T47D (cell line): ENCODE measurements at regions not wholly inside any gene's neighbourhood (a gene's known extent, or its start where the extent isn't known, plus 50 kb on each side); places are given as distances from the start of the nearest gene placed in this dataset.
A peak's percentile ranks its signal among the peaks of the same experiment; 100 is the strongest.
"Not testable (repeated sequence)": the region's sequence is repeated elsewhere in the genome, so short reads cannot be mapped to it uniquely, and the experiment has no call there.

Experiments used
- DNase-seq, 2 experiments: peaks; one replicate each; pipeline versions ENCODE4 v3.0.0 to v3.0.0-alpha.2; 2011 to 2012; ENCODE audit warnings: low read depth in 1 of 2, low spot score in 1 of 2
- JUND ChIP-seq: IDR thresholded peaks from 2 replicates; pipeline ENCODE4 v1.6.1; 2012; ENCODE audit warnings: low read depth
- in situ Hi-C: cut with HindIII; loops from 2 replicates; pipeline ENCODE4 v1.10.0; 2016; ENCODE audit warnings: low sequenced_read_pairs, low pct_unique_long_range_greater_than_20kb

DNA sequence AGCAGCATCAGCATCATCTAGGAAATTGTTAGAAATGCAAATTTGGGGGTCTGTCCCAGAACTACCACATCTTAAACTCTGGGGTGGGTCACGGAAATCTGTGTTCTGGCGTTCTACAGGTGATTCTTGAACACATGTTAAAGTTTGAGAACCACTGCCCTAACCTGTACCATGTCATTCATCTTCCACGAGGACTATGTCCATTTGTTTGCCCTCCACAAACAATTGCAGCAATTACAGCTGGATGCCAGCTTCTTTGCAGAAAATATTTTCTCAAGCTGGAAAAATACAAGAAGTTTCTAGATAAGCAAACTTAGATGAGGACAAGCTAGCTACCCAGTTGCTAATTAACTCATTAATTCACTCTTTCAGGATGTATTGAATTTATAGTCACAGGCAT, 54.1 kb downstream of the MAFB start:
- DNase-seq, result peak in 1 of 2 experiments; percentile 30
- in situ Hi-C loops, result no loop called here
- no peak for TF ChIP-seq JUND

DNA sequence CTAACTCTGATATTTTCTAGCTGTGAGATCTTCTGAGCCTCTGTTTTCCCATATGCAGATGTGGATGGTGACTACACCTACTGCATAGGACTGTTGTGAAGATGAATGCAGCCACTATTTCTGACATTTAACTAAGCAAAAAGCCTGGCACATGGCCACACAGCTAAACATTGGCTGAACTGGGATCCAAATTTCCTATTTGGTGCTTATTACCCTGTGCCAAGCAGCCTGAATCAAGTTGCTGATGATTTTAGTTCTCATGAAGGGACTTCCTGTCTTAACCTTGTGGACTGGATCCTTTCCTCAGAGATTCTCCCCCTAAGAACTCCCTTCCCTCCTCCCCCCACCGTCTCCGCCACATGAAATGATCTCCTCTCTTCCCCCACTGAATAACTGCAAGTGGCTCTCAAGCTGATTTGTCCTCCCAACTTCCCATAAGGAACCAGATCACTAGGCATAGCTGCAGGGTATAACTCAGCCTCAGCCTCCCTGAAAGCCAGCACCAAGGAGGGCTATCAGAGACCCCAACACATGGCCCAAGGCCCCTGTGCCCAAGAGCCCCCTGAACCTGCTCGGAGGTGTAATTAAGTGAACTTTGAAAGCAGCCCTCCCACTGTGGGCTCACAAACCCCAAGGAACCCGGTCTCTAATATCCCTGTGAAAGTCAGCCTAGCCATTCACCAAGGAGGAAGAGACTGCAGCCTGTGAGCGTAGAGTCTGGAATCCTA, 55.7 kb downstream of the MAFB start:
- TF ChIP-seq JUND, result no peak
- no peak for DNase-seq

DNA sequence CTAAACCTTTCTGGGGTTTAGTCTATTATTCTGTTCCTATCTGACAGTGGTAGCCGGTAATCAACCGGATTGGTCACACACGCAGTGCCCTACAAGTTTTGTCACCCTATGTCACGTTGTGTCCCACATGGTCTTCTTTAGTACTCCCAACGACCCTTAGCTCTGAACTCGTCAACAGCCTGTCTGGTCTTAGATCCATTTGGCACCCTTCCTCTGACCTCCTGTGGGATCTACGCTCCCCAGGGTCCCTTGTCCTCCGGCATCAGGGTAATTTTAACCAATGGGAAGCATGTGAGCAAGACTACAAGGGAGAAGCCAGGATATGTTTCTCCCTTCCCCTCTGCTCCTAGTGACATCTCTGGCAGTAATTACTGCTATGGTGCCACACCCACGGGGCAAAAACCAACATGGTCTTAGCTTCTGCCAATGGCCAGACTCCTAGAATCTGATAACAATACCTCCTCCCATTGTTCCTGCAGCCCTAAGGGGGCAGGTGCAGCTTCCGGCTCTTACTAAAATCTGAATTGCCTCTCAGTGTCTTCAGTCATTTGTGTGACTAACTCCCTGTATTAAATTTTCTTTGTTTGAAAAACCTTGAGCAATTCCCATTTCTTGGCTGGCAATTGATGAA, 56.6 kb downstream of the MAFB start:
- in situ Hi-C loops, result no loop called here
- no peak for TF ChIP-seq JUND
- DNase-seq, result peak in 1 of 2 experiments; percentile 42

More for the DNA sequence above, 55.7 kb downstream of the MAFB start:
- in situ Hi-C loops, result no loop called here

DNA sequence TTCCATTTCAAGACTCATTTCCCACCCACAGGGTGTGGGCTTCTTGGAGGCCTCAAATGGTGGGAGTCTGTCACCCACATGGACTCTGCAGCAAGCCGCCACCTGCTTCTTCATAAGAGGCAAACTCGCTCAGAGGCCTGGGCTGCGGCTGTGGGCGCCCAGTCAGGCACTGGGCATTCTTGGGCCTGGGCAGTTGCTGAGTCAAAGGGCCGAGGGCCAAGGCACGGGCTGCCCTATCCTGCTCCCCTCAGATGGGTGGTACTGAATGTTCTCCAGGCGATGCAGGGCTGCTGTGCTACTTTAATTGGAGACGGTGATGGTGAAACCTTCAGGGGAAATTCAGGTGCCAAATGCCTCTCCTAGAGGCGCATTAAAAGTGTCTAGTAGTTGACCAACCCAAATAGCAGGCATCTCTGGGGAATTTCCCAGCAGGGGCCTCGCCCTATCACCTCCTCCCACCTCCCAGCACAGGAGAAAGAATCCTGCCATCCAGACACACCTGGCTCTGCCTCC, 57.9 kb downstream of the MAFB start:
- in situ Hi-C loops, result no loop called here
- no peak for DNase-seq
- no peak for TF ChIP-seq JUND

DNA sequence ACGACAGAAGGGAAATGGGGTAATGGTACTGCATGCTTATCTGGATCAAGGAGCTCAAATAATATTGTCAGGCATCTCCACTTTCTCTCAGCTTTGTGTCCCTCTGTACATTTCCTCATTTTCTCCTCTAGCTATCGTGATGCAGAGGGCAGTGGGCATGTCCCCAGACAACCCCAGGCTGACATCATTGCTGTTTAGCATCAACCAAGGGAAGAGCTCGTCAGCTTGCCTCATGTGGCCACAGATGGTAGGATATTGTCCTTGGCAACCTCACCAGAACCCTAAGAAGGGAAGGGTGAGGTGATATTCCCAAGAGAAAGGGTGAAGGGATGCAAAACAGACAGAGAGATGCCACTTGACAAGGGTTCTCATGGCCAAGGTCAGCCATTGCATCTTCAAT, 58.3 kb downstream of the MAFB start:
- in situ Hi-C loops, result no loop called here
- TF ChIP-seq JUND, result no peak
- no peak for DNase-seq

DNA sequence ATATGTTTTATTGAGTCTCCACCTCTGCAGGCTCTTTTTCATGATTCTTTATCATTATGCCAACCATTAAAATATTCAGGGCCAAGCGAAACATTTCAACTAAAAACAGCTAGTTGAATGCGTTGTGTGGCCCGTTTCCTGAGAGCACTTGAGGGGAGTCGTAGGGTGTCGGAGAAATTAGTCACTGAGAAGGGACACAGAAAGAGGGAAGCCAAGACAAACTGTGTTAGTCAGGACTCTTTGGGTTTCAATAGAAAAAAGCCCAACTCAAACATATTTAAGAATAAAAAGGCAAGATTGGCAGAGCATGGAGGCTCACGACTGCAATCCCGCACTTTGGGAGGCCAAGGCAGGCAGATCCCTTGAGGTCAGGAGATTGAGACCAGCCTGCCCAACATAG, 58.9 kb downstream of the MAFB start:
- no peak for DNase-seq
- in situ Hi-C loops, result no loop called here
- TF ChIP-seq JUND, result no peak

DNA sequence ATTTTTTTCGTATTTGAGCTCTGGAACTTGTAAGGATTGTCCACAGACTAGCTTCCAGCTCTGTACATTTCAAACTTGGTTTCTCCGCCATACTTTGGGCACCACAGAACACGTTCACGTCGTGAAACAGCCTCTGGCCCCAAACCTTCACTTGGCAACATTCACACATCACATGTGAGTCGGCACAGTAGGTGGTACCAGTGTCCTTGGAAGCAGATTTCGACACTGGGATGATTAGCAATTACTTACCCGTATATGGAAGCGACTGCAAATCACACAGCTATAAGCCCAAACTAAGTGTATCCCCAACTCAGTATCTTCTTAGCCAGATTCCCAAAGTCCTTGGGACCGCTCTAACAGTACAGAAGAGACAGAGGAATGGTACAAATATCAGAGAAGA, 60.2 kb downstream of the MAFB start:
- no peak for TF ChIP-seq JUND

DNA sequence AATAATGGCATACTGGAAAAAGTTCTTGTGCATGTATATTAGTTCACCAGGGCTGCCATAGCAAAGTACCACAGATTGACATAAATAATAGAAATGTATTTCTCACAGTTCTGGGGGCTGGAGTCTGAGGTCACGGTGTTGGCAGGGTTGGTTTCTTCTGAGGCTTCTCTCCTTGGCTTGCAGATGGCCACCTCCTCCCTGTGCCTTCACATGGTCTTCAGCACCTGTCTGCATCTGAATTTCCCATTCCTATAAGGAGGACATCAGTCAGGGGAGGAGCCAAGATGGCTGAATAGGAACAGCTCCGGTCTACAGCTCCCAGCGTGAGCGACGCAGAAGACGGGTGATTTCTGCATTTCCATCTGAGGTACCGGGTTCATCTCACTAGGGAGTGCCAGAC, 70.0 kb downstream of the MAFB start:
- DNase-seq, in situ Hi-C loops: not testable (repeated sequence)

More for the DNA sequence above, 60.2 kb downstream of the MAFB start:
- DNase-seq, result no peak
- in situ Hi-C loops, result no loop called here

DNA sequence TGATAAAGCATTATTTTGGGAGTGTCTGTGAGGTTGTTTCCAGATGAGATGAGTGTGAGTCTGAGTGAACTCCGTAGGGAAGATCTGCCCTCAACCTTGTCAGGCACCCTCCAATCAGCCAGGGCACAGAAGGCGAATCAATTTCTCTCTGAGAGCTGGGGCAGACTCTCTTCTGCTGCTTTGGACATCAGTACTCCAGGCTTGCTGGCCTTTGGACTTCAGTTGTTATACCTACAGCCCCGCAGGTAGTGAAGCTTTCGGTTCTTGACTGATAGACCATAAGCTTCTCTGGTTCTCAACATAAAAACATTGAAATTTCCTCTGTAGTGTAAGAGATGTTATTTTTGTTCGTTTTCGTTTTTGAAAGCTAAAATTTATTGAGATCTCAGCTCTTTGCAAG, 71.4 kb downstream of the MAFB start:
- TF ChIP-seq JUND, result no peak
- DNase-seq, result no peak
- in situ Hi-C loops, result no loop called here

DNA sequence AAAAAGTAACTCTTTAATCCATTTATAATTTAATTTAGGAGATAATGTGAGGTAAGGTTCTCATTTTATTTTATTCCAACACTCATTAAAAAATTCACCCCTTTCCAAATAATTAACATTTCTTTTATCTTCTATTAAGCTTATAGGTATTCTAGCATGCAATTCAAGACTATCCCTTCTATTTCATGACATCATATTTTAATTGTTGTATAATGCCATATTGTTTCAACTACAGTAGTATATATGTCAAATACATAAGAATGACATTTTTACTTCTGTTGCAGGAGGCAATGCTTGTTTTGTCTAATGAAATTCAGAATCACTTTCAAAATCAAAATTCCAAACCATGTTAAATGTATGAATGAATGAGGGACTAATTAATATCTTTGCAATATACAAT, 76.2 kb downstream of the MAFB start:
- no peak for TF ChIP-seq JUND
- DNase-seq, result no peak
- in situ Hi-C loops, result no loop called here

DNA sequence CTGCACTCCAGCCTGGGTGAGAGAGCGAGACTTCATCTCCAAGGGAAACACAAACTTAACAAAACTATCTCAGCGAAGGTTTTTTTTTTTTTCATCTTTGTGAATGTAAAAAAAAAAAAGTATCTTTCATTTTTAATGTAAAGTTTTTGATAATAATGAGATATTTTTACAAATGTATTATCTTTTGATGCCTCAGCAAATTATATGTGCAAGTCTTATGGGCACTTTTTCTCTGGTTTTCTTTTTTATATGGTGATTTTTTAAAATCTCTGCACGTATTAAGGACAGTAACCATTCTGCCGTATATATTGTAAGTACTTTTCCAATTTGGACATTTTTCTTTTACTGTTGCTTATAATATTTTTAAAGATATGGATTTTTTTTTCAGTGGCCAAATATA, 76.8 kb downstream of the MAFB start:
- TF ChIP-seq JUND, result no peak
- in situ Hi-C loops, result no loop called here
- no peak for DNase-seq

DNA sequence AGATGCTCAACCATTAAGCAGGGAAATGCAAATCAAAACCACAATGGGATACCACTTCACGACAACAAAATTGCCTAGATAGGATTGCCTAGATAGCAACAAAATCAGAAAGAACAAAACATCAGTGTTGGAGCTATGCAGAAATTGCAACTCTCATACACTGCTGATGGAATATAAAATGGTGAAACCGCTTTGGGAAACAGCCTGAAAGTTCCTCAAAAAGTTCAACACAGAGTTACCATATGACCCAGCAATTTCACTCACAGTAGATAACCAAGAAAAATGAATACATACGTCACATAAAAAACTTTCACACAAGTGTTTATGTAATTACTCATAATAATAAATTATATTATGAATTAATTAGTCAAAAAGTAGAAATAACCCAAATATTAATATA, 78.3 kb downstream of the MAFB start:
- DNase-seq, result no peak
- no peak for TF ChIP-seq JUND
- in situ Hi-C loops, result no loop called here

DNA sequence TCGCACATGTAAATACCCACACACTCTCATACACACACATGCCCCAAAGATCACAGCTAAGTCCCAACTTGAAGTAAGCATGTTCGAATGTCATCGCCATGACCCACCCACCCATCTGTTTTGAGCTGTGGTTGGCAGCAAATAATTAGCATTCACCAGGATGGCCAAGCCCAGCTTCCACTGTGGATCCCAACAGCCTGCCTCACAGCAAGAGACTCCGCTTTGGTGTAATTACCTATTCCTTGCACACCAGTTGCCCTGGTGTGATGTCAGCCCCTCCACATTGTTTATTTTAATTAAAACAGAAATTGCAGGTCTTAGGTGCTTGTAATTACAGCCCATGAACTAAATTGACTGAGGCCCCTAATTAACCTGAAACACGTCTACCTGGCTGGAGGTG, 81.1 kb downstream of the MAFB start:
- in situ Hi-C loops, result no loop called here
- TF ChIP-seq JUND, result no peak
- no peak for DNase-seq
